A549 (cell line): ENCODE measurements at regions not wholly inside any gene's neighbourhood (a gene's known extent, or its start where the extent isn't known, plus 50 kb on each side); places are given as distances from the start of the nearest gene placed in this dataset.
A peak's percentile ranks its signal among the peaks of the same experiment; 100 is the strongest.

Experiments
- ATAC-seq, 2 experiments: fragments of 200-7000 bp in 1 of 2; fragments of >200 bp in 1 of 2; cut with Nextera tagmentation in 1 of 2; cut with Tn5 transposase in 1 of 2; 3 replicates each; pipeline versions ENCODE4 v1.8.0 to v1.9.1; 2018 to 2020; ENCODE audit warnings: mild to moderate bottlenecking in 1 of 2, moderate library complexity in 1 of 2
- CTCF ChIA-PET: fragments of 300-600 bp; sonication (Branson Sonifier 250); formaldehyde crosslinking; extraction: SDS; loops from one replicate; lab custom pipeline; 2021; ENCODE audit warnings: antibody characterized with exemption, inconsistent platforms; lab: Yijun Ruan, JAX
- POLR2A ChIA-PET: fragments of 350-600 bp; formaldehyde crosslinking; extraction: SDS; loops from one replicate; lab custom pipeline; 2021; ENCODE audit warnings: antibody characterized with exemption, inconsistent platforms; lab: Yijun Ruan, JAX
- DNase-seq, 2 experiments: peaks; one replicate each; pipeline versions ENCODE4 v3.0.0 to v3.0.0-alpha.2; 2011 to 2016; ENCODE audit warnings: low read depth in 1 of 2, low spot score in 1 of 2
- FAIRE-seq: peaks from 2 replicates; lab custom pipeline; 2011; peaks lifted over from hg19 to GRCh38; lab: Jason Lieb, UNC
- H3K27ac ChIP-seq, 2 experiments: fragments of >200 bp; sonication (Bioruptor Twin); formaldehyde crosslinking; 3 replicates each; pipeline ENCODE4 v1.5.1; 2016 to 2017
- H3K4me1 ChIP-seq: fragments of >200 bp; sonication (Bioruptor Twin); formaldehyde crosslinking; 3 replicates; pipeline ENCODE4 v1.6.1; 2016
- H3K4me2 ChIP-seq: fragments of >200 bp; sonication (Bioruptor Twin); formaldehyde crosslinking; 3 replicates; pipeline ENCODE4 v1.6.1; 2016
- H3K4me3 ChIP-seq: fragments of >200 bp; sonication (Bioruptor Twin); formaldehyde crosslinking; 3 replicates; pipeline ENCODE4 v1.5.1; 2016
- H3K9me3 ChIP-seq: fragments of >200 bp; sonication (Bioruptor Twin); formaldehyde crosslinking; 3 replicates; pipeline ENCODE4 v1.6.1; 2016
- ATOH8 ChIP-seq: fragments of 250-450 bp; sonication (Bioruptor Pico); IDR thresholded peaks from 2 replicates; pipeline ENCODE4 v1.5.0; 2020; ENCODE audit warnings: low read depth, mild to moderate bottlenecking, moderate library complexity
- BCL3 ChIP-seq: fragments of >200 bp; sonication (Bioruptor Twin); formaldehyde crosslinking; IDR thresholded peaks from 3 replicates; pipeline ENCODE4 v1.6.1; 2016
- BHLHE40 ChIP-seq: IDR thresholded peaks from 2 replicates; pipeline ENCODE4 v1.6.1; 2012; ENCODE audit warnings: low read depth, low read length, inconsistent platforms
- CBX2 ChIP-seq: fragments of 200-600 bp; sonication (generic); IDR thresholded peaks from 2 replicates; pipeline ENCODE4 v1.6.1; 2016; ENCODE audit warnings: low read depth, mild to moderate bottlenecking, borderline replicate concordance
- CTCF ChIP-seq: fragments of >200 bp; sonication (Bioruptor Twin); formaldehyde crosslinking; IDR thresholded peaks from 3 replicates; pipeline ENCODE4 v1.5.1; 2016
- EHMT2 ChIP-seq: fragments of 200-600 bp; sonication (generic); IDR thresholded peaks from 2 replicates; pipeline ENCODE4 v1.6.1; 2016; ENCODE audit warnings: antibody characterized with exemption, low read depth, mild to moderate bottlenecking, moderate library complexity
- EP300 ChIP-seq, 2 experiments: fragments of >200 bp; sonication (Bioruptor Twin); formaldehyde crosslinking; IDR thresholded peaks; 2 replicates in 1 of 2; 3 replicates in 1 of 2; pipeline ENCODE4 v1.6.1; 2016 to 2017
- HEYL ChIP-seq: fragments of 250-450 bp; sonication (Bioruptor Pico); IDR thresholded peaks from 2 replicates; pipeline ENCODE4 v1.8.0; 2021; ENCODE audit warnings: mild to moderate bottlenecking, moderate library complexity
- HOXA7 ChIP-seq: fragments of 250-450 bp; sonication (Bioruptor Pico); IDR thresholded peaks from 2 replicates; pipeline ENCODE4 v1.5.0; 2020; ENCODE audit warnings: mild to moderate bottlenecking, moderate library complexity
- JUN ChIP-seq, 2 experiments: fragments of >200 bp; sonication (Bioruptor Twin); formaldehyde crosslinking; IDR thresholded peaks; 2 replicates in 1 of 2; 3 replicates in 1 of 2; pipeline ENCODE4 v1.6.1; 2016 to 2017
- MAZ ChIP-seq: fragments of 150-350 bp; IDR thresholded peaks from 2 replicates; pipeline ENCODE4 v1.6.1; 2014; ENCODE audit warnings: antibody characterized with exemption, low read depth, low read length, borderline replicate concordance
- NPAS2 ChIP-seq: fragments of 250-450 bp; sonication (Bioruptor Pico); IDR thresholded peaks from 2 replicates; pipeline ENCODE4 v1.8.0; 2022; ENCODE audit warnings: mild to moderate bottlenecking, moderate library complexity, borderline replicate concordance
- NR3C1 ChIP-seq: fragments of >200 bp; sonication (Bioruptor Twin); formaldehyde crosslinking; IDR thresholded peaks from 3 replicates; pipeline ENCODE4 v1.6.1; 2017
- PHF8 ChIP-seq: fragments of 200-600 bp; sonication (generic); IDR thresholded peaks from 2 replicates; pipeline ENCODE4 v1.6.1; 2016; ENCODE audit warnings: low read depth, mild to moderate bottlenecking, antibody characterized with exemption, moderate library complexity, borderline replicate concordance
- POLR2AphosphoS2 ChIP-seq: conservative IDR thresholded peaks from 2 replicates; pipeline ENCODE4 v1.6.1; 2012; ENCODE audit warnings: low read length, improper control_type of control experiment, inconsistent platforms
- RARB ChIP-seq: fragments of 250-450 bp; sonication (Bioruptor Pico); IDR thresholded peaks from 2 replicates; pipeline ENCODE4 v1.8.0; 2021; ENCODE audit warnings: mild to moderate bottlenecking, moderate library complexity
- SMC3 ChIP-seq: fragments of >200 bp; sonication (Bioruptor Twin); formaldehyde crosslinking; IDR thresholded peaks from 3 replicates; pipeline ENCODE4 v1.6.1; 2018; ENCODE audit warnings: inconsistent platforms
- TP53 ChIP-seq: fragments of 250-450 bp; sonication (Bioruptor Pico); IDR thresholded peaks from 2 replicates; pipeline ENCODE4 v1.5.0; 2021; ENCODE audit warnings: mild to moderate bottlenecking, moderate library complexity
- USF2 ChIP-seq: fragments of 450-650 bp; IDR thresholded peaks from 2 replicates; pipeline ENCODE4 v1.6.1; 2014; ENCODE audit warnings: antibody characterized with exemption
- ZC3H11A ChIP-seq: fragments of 450-650 bp; IDR thresholded peaks from 2 replicates; pipeline ENCODE4 v1.6.1; 2014; ENCODE audit warnings: antibody characterized with exemption, mild to moderate bottlenecking
- WGBS: methylation state at CpG from one replicate; pipeline ENCODE4 v1.1.6; 2017; ENCODE audit errors: missing lambda C conversion rate; 5-methylcytosine and 5-hydroxymethylcytosine counted together

GRCh38 chr1:58941471-58942289, 157.8 kb upstream of the JUN start:
- H3K9me3 ChIP-seq: no peaks in the 10 kb centered on the region
- ATAC-seq (no peak; a peak in 1 of 6 replicates), DNase-seq (no peak), FAIRE-seq (no peak)
- WGBS: 89% methylated on average over 4 of the region's 4 CpGs
- CTCF ChIA-PET: no interaction called here
- TF ChIP-seq HOXA7 (no peak), BHLHE40 (no peak), CTCF (no peak), ATOH8 (CRISPR knock-in tag) (no peak), HEYL (CRISPR knock-in tag) (no peak), SMC3 (no peak), NR3C1 (no peak), RARB (CRISPR knock-in tag) (no peak), EHMT2 (no peak), NPAS2 (CRISPR knock-in tag) (no peak), MAZ (no peak), JUN (IDR thresholded peaks at IDR 0.05) (no peak)
- H3K4me3 ChIP-seq: no peak overlapping the region
- POLR2A ChIA-PET: no interaction called here
- no peak overlapping the region for H3K4me2 ChIP-seq
- H3K4me1 ChIP-seq: peaks cover 14% of the 10 kb centered on the region; the same call in 1 of the 3 replicates
- H3K27ac ChIP-seq: no peak overlapping the region; a peak in 1 of 6 replicates

- FAIRE-seq (no peak), ATAC-seq (no peak), DNase-seq (no peak)
- WGBS: 62% methylated on average over 5 of the region's 5 CpGs
- H3K4me1 ChIP-seq: peaks cover 14% of the 10 kb centered on the region; the same call in 1 of the 3 replicates
- H3K4me3 ChIP-seq: no peak overlapping the region
- H3K4me2 ChIP-seq: 0 out of 3 replicates have a peak overlapping the region, but pooled peaks have one; percentile 17
- H3K27ac ChIP-seq: peak overlapping the region in 1 of 2 experiments; percentile 40; a peak in 2 of 6 replicates
- H3K9me3 ChIP-seq: no peaks in the 10 kb centered on the region
- no peak for TF ChIP-seq CBX2
- TF ChIP-seq ZC3H11A: no peak
- TF ChIP-seq RARB (CRISPR knock-in tag): no peak
- TF ChIP-seq POLR2AphosphoS2: no peak
- TF ChIP-seq TP53: no peak
- TF ChIP-seq BCL3: no peak
- POLR2A ChIA-PET: no interaction called here
- CTCF ChIA-PET: no interaction called here
These were observed 158.9 kb upstream of the JUN start for GRCh38 chr1:58942759-58943191.

- Histone ChIP-seq H3K9me3 (no peaks in the 10 kb centered on the region), H3K4me3 (no peak overlapping the region), H3K4me2 (no peak overlapping the region), H3K27ac (peak overlapping the region in 1 of 2 experiments; percentile 56; a peak in 2 of 6 replicates), H3K4me1 (peaks cover 14% of the 10 kb centered on the region; the same call in 1 of the 3 replicates)
- FAIRE-seq (no peak), ATAC-seq (no peak), DNase-seq (no peak)
- POLR2A ChIA-PET: no interaction called here
- TF ChIP-seq EP300 (IDR thresholded peaks at IDR 0.05) (no peak), PHF8 (no peak), USF2 (no peak), HEYL (CRISPR knock-in tag) (no peak)
- 67% methylated on average over 4 of the region's 4 CpGs for WGBS
- CTCF ChIA-PET: no interaction called here
These were observed 159.9 kb upstream of the JUN start for GRCh38 chr1:58943776-58944175.
